HG03108 (cell line): ENCODE measurements at regions not wholly inside any gene's neighbourhood (a gene's known extent, or its start where the extent isn't known, plus 50 kb on each side); places are given as distances from the start of the nearest gene placed in this dataset.

ENCODE experiments used
- ATAC-seq: cut with Tn5 transposase; IDR thresholded peaks from one replicate; pipeline ENCODE4 v1.9.1; 2021; ENCODE audit warnings: moderate library complexity; ENCODE audit not compliant: unreplicated experiment

DNA sequence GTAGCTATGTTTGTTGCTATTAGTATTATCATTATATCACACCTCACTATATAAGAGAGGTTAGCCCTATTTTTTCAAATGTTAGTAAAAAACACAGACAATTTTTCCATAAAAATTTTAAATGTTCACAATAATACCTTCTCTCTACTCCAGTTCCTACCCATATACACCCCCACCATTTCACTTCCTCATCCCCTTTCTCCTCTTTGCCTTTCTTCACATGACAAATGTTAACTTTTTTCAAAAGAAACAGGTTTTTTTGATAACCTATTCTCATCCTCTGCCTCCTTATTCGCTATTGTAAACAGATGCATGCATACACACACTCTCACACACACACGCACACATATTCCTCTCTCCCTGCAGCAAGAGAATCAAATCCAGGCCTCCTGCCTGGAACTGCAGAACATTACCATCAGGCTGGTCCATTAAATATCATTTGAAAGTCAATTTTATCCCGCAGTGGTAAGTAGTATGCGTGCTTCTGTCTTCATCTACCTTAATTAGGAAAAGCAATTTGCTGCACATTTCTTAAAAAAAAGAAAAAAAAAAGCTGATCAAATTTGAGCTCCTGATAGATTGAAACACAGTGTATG is 55.5 kb downstream of the MID1IP1 start:
- ATAC-seq = no peak

DNA sequence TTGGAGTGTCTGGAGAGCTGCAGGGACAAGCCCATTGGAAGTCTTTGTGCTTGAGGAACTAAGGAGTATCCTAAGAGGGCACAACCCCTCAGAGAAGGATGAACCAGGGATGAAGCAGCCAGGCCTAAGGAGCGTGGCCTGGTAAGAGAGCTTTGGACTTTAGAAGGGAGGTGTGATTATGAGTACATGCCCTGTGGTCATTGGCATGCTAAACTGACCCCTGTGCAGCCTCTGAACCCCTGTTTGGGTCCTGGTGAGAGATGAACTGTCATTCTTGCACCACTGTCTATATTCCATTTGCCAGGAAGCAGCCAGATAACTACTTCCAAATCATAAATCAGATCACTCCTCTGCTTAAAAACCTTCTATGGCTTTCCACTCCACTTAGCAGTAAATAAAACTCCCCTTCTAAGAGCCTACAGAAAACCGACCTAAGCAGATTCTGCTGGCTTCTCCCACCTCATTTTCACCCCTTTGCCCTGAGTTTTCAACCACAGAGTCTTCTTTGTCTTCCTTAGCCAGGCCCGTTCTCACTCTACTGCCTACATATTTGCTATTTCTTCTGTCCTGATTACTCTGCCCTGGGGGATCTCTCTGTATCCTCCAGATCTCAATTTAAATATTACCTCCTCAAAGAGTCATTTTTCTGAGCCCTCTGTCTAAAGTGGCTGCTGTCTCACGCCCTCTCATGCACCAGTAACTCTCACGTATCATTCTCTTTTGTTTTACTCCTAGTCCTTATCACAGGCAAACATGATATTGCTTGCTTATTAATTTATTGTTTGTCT is 56.7 kb downstream of the MID1IP1 start:
- no peak for ATAC-seq

DNA sequence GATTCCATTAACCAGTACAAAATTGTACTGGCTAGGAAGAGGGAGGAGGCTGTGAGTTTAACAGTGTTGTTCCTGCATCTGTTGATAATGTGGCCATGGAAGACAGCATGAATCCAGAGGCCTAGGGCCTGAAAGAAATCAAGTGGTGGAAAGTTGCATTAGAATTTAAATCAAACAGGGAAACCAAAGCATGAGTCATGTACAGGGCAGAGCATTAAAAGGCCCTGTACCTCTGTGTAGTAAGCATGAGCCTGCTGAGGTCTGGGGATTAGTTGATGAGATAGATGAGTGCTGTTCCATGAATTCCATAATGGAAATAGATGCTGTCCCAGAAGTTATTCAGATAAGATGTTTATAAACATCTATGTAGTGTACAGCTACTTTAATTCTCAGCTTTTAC is 58.3 kb downstream of the MID1IP1 start:
- no peak for ATAC-seq

DNA sequence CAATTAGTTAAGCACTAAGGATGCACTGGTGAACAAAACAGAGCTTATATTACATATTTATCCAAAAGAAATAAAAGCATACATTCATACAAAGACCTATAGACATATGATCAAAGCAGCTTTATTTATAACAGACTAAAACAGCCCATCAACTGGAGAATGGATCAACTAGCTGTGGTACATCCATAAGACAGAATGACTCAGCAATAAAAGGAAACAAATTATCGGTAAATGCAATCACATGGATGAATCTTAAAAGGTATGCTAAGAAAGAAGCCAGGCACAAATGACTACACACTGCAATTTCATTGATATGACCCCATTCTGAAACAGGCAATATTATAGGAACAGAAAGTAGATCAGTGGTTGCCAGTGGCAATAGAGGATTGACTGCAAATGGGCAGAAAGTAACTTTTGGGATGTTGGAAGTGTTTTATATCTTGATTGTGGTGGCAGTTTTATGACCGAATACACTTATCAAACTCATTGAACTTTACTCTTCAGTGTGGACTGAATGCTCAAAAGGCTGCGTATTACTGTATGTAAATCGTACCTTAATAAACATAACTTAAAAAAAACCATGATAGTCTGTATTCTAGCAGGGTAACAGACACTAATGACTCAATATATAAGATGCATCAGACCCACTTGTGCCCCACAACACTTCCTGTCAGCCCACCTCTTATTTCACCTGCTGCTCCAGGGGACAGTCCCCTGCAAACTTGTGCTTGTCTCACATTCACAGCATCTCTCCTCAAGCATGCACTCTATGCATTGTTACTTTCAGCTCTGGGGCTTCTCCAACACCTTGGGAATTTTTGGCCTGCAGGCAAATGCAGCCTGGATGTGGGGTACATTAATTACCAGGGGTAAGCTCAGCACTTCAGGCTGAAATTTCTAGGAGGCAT is 59.1 kb downstream of the MID1IP1 start:
- no peak for ATAC-seq

DNA sequence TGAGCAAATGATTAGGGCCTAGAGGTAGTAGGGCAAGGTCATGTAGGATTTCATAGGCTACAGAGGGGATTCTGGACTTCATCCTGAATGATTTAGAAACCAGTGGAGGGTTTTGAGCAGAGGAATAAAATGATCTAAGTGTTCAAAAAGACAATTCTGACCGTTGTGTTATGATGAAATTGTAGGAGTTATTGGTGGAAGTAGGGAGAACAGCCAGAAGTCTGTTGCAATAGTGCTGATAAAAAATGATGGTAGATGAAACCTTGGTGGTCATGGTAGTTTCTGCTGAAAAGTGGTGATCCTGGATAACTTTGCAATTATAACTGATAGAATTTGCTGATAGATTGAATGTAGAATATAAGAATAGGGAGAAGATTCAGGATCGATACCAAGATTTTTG is 60.2 kb downstream of the MID1IP1 start:
- no peak for ATAC-seq

DNA sequence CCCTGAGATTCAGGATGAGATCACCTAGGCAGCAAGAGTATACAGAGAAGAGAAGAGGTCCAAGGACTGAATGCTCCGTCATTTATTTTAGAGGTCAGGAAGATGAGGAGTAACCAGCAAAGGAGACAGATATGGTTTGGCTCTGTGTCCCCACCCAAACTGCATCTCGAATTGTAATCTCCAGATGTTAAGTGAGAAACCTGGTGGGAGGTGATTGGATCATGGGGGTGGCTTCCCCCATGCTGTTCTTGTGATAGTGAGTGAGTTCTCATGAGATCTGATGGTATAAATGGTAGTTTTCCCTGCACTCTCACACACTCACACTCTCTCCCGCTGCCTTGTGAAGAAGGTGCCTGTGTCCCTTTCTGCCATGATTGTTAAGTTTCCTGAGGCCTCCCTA is 60.8 kb downstream of the MID1IP1 start:
- no peak for ATAC-seq

DNA sequence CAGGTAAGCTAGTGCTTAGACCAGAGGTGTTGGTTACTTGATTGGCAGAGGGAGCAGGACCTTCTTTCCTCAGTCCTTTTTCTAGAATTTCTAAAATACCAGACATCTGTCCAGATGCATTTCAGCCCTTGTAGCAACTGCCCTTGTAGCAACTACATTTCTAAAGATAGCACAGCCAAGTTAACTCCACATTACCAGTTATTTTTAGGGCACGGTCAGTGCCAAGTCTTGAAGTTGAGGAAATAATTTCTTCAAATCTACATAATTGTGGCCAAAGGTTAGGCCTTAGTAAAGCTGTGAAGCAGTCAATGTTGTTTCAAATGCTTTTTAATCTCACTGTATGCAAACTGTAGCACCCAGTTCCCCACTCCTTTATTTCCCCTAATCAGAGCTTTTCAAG is 62.9 kb downstream of the MID1IP1 start:
- ATAC-seq = no peak

DNA sequence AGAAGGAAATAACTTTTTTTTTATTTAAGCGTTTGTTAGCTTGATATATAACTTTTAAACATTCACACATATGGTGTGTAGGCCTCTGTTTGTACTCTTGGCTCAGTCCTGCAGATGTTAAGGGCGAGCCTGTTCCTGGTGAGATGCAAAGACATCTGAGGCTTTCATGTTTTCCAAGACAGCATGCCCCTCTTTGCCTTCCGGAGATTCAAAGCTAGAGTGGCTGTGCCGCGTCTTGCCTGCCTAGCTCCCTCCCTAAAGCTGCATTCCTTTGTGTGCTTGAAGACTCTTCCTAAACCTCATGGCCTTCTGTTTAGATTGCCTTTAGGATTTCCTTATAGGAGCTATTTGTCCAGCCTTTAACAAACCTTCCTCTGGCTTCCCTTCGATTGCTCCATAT is 67.1 kb downstream of the MID1IP1 start:
- no peak for ATAC-seq

DNA sequence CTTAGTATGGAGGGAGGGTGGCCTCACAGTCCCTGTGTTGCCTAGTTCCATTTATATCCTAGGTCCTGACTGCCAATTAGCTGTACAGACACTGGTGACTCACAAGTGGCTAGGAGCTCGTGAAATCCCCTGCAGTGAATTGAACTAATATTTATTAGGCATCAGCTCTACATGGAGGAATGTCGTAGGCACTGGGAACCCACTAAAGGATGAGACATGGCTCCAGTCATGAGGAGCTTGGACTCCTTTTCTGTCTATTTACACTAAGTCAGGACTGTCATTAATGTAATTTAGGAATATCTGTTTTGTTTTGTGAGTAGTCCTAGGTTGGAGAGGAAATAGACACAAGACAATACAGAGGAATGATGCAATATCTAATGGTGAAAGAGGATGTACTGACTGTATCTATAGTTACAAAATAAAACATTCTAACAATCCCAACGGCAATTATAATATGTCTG is 67.7 kb downstream of the MID1IP1 start:
- ATAC-seq = no peak

DNA sequence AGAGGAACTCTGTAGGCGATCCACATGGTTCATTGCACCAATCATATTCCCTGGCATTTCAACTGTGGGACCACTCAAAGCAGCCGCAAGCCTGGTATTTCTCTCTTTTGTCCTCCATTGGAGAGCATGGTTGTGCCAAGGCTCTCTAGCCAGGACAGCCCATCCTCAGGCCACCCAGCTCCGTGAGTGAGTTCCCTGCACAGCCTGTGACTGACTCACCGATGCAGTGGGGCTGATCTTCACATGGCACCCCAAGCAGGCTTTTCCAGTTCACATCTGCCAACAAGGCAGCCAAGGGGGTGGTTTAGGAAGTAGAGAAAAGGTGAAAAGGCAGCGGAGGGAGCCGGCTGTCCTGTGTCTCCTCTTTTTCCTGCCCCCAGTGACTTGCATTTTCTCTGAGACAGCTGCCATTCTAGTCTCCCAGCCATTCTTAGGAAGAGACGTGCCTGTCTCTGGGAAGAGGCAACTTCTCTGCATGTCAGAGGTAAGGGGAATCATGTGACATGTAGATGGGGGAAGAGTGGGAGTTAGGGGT is 69.2 kb downstream of the MID1IP1 start:
- ATAC-seq = no peak

DNA sequence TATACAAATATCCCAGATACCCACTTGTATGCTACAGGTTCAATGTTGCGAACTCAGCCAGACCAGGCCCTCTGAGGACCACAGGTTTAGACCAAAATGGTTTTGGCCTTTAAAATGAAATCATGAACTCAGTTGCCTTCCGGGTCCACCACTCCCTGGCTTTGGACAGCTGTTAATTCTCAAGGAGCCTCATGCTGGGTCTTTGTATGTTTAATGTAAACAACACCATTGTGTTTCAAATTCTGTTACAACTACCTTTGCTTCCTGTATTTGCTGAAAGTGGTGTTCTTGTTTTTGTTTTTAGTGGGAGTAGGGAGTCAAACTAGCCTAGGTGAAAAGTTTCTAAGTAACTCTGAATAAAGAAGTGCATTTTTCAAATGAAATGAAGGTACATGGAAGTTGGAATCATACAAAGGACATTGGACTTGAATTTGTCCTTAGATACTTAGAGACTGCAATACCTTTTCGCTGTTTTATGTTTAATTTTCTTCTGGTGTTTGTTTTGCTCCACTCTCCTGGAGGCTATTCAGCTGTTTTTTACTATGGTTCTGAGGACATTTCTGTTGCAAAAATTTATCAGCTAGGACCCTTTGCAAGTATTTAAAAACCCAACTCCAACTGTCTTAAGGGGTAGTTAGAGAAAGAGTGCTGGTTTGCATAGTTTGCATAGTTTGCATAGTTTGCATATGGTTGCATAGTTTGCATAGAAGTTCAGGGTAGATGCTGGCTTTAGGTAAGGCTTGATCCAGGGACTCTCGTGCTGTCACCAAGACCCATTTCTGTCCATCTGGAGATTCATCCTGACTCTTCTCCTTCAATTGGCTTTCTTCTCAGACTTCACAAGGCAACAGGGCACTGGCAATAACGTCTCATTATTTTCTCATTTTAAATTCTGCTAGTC is 70.1 kb downstream of the MID1IP1 start:
- no peak for ATAC-seq

DNA sequence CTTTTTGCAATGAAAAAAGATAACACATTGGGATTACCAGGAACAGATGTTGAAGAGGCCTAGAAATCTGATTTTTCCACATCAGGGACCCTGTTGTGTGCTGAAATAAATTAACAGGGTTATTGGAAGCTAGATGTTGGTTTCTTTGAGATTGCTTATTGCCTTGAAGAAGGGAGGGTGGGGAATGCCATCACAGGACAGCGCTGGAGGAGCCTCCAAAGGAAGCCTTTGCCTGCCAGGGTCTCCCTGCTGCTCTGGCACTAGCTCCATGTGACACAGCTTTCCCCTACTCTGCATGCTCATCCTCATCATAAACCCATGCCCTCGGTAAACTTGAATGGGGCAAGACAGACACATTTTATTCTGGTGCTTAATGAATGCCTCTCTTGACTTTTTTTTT is 76.1 kb downstream of the MID1IP1 start:
- no peak for ATAC-seq

DNA sequence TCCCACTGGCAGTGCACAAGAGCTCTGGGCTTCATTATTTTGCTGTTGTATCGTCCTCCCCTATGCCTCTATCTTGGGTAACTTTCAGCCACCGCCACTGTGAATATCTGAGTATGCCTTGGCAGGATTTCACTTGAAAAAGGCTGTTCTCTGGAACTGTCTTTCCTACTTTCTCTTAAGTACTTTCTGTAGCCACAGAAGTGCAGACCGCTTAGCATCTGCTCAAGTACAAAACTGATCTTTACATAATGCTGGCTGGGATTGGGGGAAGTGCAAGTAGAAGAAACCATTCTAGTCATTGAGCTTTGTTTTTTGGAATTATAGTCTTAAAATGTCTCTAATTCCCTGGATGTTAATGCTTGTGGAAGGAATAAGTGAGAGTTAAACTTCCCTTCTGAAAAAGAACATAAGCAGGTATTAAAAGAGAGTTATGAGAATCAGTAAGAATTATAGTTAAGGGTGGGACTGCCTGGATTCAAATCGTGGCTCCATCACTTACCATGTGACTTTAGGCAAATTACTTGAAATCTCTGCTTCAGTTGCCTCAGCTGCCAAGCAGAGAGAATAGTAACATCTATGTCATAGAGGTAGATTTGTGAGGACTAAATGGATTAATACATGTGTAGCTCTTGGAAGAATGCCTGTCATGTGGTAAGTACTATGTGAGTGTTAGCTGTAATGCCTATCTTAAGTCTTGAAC is 77.5 kb downstream of the MID1IP1 start:
- ATAC-seq = no peak

DNA sequence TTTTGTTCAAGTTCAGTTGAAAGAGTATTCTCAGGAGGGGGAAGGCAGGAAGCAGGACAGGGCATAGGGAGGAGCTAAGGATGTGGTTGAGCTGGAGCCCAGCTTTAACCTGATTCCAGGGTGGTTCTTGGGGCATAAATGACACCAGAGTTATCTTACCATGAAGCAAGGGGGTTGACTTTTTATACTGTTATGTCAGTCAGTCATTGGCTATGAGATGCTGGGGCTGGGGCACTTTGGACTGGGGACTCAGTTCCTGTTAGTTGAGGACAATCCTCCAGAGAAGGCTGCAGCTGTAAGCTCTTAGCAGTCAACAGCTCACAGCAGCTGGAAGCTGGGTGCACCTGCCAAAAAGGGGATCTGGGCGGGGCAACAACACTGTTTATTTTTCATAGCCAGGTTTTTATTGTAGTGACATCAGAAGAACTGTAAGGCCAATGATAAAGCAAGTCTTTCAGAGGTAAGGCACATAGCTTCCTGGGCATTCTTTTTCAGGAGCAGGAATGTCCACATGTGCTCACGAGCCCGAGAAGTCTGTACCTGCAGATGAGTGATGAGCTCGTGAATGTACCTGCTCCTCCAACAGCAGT is 78.5 kb downstream of the MID1IP1 start:
- ATAC-seq = peak; percentile 45

DNA sequence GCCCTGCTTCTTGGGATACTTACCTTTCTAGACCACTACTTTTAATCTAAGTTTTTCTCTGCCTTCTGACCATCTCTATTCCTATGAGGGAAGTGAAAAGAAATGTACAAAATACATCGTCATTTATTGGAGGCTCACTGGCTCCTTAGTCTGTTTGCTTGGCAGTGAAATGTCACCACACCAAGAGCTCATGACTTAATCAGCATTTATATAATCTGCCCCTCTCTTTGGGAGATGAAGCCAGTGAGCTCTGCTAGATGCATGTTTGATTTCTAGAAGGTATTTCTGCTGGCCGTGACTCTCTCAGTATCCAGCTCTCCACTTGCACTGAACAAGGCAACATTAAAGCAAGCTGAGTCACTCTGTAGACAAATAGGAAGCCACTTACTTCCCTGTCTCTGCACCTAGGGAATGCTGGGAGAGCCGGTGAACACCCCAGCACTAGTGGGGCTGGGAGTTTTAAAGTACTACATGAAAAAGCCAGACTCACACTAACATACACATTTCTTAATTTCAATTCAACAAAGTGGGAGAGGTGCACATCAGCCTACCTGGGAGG is 79.1 kb downstream of the MID1IP1 start:
- no peak for ATAC-seq

DNA sequence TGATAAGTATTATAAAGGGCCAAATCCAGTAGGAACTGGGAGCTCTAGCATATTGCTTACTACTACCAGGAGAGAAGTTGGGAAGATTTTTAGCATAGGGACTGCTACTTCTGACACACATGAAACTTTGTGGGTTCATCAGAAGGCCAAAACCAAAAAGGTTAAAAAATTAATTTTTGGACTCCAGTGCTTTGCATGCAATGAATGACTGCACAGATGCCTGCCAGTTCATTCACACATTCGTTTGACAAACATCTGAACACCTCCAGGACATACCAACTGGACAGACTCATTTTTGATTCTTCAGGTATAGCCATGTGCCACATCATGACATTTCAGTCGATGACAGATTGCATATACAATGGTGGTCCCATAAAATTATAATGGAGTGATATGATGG is 79.8 kb downstream of the MID1IP1 start:
- ATAC-seq = no peak

DNA sequence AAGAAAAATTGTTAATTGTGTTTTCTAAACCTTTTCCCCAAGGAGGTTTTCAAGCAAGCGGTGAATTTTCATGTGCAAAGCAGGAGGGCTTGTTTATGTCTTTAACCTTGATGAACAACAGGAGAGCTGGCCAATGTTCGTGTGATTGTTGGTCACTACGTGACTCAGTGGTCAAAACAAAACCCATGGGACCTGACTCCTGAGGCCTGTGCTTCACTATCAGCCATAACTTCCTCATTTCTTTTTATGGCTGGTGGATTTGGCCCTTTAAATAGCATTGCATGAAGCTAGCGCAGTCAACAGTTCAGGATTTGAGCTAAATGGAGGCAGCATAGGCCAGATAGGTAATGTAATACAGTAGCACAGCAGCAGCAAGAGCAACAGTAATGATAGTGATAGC is 80.5 kb downstream of the MID1IP1 start:
- peak; percentile 32 for ATAC-seq

DNA sequence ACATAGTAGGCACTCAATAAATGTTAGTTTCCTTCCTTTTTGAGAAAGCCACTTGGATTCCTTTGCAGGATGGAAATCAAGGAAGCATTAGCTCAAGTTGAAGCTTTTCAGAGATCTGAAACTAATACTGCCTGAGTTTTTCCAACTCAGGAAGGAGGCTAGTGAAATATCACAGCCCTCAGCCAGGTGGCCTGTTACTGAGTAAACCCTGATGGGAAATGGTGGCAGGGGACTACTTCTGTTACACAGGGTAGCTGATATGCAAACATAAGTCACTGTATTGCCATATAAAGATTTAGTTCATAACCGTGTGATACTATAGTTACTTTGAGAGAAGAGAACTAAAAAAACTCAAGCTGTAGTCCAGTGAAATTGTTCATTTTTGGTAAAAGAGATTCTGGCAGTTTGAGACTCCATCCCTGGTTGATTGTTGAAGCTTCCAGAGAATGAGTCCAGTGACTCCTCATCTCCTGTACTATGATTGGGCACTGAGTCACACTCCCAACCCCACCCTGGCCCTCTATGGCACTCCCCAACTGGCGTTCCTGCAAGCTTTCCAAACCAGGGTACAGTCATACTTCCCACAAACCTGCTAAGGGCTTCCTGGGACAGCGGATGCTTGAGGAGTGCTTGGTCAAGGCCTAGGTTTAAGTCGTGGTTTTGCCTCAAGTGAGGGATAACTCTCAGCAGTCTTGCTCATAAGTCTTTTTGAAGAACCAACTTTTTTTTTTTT is 81.8 kb downstream of the MID1IP1 start:
- ATAC-seq = no peak
